Activated CD4-positive, alpha-beta T cell treated with anti-CD3 and anti-CD28 coated beads, Interleukin-10, Interleukin-2, amounts not matched to agents 100 ng/mL and 50 ng/mL, durations not matched to agents 16 hours and 8 hours (primary cell): ENCODE measurements at regions not wholly inside any gene's neighbourhood (a gene's known extent, or its start where the extent isn't known, plus 50 kb on each side); places are given as distances from the start of the nearest gene placed in this dataset.
"Not testable (repeated sequence)": the region's sequence is repeated elsewhere in the genome, so short reads cannot be mapped to it uniquely, and the experiment has no call there.

ENCODE experiments used
- DNase-seq: peaks from one replicate; pipeline ENCODE4 v3.0.0-alpha.2; 2020

DNA sequence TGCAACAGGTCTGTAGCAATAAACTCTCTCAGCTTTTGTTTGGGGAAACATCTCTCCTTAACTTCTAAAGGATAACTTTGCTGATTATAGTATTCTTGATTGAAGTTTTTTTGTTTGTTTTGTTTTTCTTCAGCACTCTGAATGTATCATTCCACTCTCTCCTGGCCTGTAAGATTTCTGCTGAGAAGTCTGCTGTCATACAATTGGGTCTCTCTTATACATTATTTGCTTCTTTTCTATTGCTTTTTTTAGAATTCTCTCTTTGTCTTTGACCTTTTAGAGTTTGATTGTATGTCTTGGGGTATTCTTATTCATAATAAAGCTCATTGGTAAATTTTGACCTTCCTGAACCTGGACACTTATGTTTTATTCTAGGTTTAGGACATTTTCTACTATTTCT is 386.3 kb downstream of the MRPL39 start:
- no peak for DNase-seq

DNA sequence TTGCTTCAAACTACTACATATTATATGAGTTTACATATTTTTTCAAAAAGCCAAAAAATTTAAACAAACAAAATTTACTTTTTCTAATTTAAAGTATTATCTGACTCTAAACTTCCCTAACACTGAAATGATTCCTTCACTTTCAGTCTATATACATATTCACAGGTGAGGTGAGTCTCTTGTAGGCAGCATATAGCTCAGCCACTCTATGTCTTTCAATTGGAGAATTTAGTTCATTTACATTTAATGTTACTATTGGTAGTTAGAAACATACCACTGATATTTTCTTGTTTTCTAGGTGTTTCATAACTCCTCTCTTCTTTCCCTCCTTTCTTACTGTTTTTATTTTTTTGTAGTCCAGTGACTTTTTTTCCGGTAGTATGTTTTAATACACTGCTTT is 387.1 kb downstream of the MRPL39 start:
- no peak for DNase-seq

DNA sequence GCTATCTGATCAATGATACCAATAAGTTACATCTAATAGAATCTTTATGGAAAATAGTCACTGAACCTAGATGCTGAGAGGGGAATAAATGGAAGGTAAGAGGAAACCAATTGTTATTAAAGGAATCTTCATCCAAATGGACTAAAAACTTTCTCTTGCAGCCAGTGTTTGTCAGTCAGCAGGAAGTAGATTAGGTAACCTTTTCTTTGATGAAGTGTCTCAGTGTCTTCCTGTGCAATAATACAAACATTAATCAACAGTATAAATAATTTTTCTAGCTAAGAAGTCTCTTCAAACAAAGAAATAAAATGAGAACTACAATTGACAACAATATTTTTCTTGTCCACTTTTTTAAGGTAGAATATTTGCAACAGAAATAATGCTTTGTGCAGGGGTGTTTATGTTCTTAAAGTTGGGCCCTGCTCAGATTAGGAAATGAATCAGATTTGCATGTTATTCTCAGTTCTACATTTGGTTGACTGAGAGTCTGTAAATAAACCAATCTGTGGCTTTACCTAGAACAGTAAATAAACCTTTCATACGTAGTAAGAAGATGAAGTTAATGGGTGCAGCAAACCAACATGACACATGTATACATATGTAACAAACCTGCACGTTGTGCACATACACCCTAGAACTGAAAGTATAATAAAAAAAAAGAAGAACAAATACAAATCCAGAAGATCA is 391.4 kb downstream of the MRPL39 start:
- DNase-seq: no peak

DNA sequence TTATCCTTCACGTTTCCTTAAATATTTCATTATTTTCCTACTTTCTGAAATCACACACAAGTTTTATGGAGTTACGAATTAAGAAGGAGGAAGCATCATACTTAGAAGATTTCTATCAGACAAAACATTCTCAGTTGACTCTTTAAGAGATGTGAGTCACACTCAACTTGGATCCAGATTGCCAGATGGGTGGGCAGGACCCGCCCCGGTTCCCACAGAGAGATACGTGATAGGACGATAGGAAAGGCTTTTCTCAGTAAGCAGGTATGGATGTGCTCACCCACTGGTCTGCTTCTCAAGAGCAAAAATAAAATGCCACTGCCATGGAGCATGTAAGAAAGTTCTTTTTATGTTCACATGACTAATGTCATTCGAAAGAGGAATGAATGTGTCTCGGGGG is 392.6 kb downstream of the MRPL39 start:
- no peak for DNase-seq

DNA sequence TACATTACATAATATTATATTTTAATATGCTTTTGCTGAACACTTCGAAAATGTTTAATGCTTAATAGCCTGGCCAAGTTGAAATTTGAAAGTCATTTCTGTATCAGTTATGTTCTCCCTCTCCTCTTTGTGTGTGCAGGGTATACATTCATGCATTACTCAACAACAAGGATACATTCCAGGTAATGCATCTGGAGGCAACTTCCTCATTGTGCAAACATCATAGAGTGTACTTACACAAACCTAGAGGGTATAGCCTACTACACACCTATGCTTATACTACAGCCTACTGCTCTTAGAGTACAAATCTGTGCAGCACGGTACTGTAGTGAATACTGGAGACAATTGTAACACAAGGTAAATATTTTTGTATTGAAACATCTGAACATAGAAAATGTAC is 407.3 kb downstream of the MRPL39 start:
- no peak for DNase-seq

DNA sequence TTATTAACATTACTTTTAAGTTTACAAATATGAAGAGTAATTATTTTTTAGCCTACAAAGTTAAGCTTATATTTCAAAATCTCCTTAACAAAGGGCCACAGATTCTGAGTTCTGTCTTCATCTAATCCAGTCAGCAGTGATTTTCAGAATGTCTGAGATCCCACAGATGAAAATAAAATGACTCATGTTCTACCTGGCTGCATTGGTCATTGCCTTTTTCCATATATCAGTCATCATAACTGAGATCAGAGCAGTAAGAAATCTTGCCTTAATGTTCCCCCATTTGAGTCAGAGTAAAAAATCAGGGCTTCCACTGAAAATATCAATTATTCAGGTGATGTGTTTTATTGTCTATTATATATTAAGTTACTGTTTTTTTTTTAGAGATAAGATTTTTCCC is 416.1 kb downstream of the MRPL39 start:
- peak; percentile 61 for DNase-seq

DNA sequence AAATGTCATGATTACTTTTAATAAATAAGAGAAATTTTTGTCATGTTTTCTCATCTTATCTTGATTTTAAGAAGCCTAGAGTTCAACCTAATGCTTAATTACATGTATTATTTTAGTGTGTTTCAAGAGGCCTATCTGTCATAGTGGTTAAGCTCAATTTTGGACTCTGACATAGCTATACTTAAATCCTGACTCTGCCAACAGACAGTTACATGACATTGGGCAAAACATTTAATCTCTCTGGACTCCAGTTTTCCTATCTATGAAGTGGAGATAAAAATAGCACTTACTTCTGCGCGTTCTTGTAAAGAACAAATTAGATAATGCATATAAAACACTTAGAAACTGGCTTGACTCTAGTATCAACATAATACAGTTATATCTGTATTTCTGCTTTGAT is 417.8 kb downstream of the MRPL39 start:
- DNase-seq: no peak

DNA sequence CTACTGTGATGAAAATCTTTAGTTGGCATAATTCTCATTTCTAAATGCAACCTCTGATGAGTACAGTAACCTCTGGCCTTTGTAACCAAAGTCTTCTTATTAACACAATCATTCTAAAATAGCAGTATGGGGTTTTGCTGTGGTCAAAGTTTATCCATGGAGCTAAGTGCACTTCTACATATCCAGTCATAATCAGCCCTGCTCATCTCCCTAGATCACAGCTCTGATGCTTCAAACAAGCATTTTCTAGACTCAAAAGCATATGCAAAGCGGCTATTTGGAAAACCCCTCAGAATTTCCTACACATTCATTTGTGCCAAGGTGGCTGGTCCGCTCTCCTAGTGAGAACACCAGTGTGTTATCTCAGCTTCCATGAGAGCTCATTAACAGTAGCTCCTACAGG is 418.6 kb downstream of the MRPL39 start:
- DNase-seq: peak; percentile 63

DNA sequence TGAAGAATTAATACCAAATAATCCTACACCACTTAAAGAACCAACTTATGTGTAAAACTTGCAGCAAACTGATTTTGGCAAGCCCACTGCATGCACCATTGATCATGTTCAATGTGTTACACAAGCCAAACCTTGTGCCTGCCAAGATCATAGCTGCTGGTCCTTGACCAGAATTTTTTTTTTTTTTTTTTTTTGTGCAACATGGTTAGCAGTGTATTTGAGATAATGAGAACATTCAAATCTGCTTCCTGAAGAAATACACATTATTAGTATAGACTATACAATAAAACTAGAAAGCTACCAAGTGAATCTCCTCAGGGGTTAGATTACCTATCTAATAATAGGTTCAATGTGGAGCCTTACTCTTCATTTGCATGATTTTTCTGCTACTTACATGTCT is 421.0 kb downstream of the MRPL39 start:
- DNase-seq: no peak

DNA sequence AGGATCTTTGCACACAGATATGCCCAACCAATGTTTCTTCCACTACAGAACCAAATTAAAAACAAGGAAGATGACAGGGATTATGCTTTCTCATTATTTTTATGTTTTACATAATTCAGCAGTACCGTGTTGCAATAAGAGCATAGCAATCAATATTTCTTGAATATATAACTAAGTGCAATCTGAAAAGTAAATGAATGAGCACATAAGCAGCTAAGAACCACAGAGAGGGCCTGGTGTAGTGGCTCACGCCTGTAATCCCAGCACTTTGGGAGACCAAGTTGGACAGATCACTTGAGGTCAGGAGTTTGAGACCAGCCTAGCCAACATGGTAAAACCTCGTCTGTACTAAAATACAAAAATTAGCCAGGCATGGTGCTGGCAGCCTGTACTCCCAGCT is 423.7 kb downstream of the MRPL39 start:
- DNase-seq: no peak

DNA sequence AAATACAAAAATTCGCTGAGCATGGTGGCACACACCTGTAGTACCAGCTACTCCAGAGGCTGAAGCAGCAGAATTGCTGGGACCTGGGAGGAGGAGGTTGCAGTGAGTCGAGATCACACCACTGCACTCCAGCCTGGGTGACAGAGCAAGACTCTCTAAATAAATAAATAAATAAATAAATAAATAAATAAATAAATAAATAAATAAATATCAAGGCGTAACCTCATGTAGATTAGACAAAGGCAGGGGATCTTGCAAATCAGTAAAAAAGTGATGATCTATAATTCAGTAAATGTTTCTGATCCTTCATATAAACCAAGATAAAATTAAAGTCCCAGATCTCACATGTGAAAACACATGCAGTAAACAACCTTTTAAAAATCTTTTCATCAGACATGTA is 425.6 kb downstream of the MRPL39 start:
- DNase-seq: not testable (repeated sequence)

DNA sequence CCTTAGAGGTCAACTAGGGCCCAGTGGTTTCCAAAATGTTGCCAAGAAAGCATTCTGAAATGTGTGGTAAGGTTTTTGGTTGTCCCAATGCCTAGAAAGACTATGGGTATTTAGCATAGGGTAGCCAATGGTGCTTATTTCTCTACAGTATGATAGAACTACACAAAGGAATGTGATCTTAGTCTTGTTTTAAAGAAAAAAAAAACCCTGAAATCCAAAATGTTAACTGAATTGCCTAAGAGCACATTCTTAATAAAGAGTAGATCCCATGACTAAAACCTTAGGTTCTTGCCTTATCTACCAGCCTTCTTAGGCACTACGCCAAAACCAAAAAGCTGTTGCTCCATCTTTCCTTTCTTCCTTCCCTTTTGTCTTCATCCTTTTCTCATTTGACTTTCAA is 428.2 kb downstream of the MRPL39 start:
- no peak for DNase-seq

DNA sequence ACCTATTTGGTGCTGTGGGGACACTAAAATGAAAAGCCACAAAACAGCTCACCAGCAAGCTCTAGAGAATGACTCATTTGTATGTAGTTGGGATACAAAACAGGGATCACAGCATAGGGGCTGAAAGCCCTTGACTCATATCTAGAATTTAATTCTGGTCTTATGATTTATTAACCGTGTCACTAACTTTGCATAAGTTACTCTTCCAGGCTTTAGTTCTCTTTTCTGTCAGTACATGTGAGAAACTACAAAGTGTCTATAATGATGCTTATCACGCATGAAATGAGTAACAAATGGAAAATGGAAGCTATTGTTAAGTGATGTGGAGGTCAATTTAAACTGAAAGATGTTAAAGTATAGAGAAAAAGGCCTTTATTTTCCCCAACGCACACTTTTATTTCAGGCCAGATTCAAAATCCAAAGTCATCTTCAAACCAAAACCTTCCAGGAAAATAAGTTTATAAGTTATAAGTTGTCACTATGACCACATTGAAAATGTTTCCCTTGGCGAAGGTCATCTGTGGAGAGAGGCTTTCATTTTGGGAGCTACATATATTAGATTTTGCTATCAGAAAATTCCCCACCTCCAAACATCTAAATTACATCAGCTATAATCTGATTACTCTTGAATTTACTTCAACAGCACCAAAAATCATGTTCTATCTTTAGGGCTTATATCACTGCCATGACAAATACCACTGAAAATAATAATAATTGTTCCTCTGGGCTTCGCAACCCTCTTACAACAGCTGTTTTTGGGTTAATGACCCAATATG is 430.5 kb downstream of the MRPL39 start:
- DNase-seq: peak; percentile 64

DNA sequence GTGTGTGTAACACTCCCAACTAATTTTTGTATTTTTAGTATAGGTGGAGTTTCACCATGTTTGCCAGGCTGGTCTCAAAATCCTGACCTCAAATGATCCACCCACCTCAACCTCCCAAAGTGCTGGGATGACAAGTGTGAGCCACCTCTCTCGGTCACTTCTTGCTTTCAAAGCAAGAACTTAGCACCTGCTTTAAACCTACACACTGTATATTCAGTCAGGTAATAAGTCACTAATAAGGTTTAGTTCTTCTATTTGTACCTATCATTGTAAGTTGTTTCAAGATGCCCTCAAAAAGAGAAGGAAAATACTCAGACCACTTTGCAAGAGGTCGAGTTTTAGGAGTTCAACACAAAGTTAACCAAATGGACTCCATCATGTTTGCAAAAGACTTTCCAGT is 431.3 kb downstream of the MRPL39 start:
- DNase-seq: no peak

DNA sequence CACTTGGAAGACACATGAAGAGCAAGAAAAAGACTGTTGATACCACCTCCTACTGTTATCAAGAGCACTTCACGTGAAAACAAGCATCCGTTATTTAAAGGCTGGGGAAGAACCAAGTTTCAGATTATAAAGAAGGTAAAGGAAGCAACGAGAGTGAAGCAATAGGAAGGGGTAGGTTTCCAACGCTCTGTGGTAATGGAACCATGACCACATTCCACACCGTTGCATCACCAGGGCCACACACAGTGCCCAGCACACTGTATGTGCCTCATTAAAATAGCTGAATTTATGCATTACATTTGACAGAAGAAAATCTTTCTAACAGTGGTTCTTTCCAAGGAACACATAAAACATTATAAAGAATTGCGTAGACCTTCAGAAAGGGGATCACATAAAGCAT is 435.8 kb downstream of the MRPL39 start:
- no peak for DNase-seq

DNA sequence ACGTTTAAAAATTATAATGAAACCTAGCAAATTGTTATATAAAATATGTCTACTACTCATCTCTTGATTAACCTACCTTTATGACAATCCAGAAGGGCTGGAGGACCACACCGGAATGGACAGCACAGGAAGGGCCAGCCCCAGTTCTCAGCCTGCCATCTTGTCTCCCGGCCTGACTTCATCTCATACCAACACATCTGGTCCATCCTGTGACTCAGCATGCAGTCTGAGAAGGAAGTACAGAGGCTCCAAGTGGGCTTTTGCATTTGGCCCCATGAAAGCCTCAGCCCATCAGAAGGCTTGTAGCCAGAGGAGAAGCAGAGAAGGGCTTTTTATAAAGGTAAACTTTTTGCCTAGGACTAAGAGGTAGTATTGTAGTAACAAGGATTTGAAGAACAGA is 436.6 kb downstream of the MRPL39 start:
- no peak for DNase-seq

DNA sequence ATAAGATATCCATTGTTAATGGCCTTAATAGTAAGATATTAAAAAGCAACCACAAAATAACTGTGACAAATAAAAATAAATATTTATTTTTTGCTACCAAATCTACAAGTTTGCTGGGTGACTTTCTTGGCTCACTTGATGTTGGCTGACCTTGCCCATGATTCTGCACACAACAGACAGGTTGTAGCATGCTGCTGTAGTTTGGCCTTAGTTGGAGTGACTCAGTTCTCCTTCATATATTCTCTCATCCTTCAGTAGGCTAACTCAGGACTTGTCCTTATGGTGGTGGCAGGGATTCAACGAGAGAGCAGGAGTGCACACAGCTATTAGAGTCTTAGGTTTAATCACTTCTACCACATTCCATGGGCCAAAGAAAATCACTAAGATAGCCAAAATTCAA is 437.9 kb downstream of the MRPL39 start:
- no peak for DNase-seq

DNA sequence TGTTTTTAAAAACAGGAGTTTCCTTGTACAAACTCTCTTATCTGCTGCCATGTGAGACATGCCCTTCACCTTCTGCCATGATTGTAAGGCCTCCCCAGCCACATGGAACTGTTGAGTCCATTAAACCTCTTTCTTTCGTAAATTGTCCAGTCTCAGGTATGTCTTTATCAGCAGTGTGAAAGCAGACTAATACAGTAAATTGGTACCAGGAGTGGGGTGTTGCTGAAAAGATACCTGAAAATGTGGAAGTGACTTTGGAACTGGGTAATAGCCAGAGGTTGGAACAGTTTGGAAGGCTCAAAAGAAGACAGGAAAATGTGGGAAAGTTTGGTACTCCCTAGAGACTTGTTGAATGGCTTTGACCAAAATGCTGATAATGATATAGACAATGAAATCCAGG is 440.4 kb downstream of the MRPL39 start:
- DNase-seq: not testable (repeated sequence)

DNA sequence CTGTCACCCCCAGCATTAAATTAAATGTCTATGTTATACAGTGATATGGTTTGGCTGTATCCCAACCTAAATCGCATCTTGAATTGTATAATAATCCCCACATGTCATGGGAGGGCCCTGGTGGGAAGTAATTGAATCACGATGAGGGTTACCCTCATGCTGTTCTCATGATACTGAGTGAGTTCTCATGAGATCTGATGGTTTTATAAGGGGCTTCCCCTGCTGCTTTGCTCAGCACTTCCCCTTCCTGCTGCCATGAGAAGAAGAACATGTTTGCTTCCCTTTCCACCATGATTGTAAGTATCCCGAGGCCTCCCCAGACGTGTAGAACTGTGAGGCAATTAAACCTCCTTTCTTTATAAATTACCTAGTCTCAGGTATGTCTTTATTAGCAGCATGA is 445.7 kb downstream of the MRPL39 start:
- no peak for DNase-seq

DNA sequence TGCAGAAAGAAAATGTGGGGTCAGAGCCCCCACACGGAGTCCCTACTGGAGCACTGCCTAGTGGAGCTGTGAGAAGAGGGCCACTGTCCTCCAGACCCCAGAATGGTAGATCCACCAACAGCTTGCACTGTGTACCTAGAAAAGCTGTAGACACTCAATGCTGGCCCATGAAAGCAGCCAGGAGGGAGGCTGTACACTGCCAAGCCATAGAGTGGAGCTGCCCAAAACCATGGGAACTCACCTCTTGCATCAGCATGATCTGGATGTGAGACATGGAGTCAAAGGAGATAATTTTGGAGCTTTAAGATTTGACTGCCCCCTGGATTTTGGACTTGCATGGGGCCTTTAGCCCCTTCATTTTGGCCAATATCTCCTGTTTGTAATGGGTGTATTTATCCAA is 452.3 kb downstream of the MRPL39 start:
- DNase-seq: not testable (repeated sequence)

DNA sequence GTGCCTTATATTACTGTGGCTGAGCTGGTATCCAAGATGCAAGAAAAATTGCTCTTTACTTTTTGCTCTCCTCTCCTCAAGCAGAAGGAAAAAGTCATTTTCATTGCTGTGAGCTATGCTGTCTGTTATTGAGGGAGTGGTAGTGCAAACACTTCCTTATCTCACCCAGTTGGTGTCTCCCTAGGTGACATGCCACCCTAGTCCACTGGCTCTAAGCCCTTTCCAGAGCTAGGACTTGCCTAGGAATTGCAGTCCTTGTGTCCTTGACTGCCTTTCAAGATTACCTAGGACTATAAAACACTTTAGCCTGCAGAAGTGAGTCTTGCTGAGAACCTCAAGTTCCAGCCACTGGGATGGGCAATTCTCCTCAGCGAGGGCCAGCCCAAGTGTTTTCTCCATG is 458.3 kb downstream of the MRPL39 start:
- DNase-seq: no peak

DNA sequence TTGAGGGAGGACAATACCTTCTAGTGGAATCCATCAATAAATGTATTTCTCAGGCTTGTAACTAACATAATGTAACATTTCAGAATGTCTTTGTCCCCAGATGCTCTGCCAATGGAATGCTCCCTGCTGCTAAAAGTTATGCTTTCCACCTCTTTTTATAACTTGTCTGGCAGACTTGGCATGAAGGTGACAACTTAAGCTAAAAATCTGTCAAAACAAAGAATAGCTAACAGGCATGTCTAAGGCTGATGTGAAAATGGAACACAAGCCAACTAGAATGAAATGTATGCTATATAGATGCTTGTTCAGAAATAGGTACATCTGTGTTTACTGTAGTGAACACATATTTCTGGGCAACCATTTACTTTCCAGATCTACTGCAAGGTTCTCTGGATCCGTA is 467.9 kb downstream of the MRPL39 start:
- DNase-seq: no peak

DNA sequence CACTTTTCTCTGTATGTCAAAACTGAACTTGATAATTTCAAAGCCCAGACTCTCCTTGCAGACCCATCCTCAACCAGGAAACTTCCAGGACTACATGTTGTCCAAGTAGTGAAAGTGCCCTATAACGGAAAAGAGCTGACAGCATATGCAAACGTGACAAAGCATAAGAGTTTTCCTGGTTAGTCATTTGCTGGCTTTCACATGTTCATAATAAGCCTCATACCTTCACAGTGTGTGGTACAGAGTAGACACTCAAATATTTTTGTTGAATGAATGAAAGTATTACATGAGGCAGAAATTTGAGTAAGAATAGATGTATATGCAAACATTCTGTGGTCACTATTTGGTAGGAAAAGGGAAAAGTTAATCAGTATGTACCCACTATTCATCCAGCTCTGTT is 473.3 kb downstream of the MRPL39 start:
- peak; percentile 1 for DNase-seq

DNA sequence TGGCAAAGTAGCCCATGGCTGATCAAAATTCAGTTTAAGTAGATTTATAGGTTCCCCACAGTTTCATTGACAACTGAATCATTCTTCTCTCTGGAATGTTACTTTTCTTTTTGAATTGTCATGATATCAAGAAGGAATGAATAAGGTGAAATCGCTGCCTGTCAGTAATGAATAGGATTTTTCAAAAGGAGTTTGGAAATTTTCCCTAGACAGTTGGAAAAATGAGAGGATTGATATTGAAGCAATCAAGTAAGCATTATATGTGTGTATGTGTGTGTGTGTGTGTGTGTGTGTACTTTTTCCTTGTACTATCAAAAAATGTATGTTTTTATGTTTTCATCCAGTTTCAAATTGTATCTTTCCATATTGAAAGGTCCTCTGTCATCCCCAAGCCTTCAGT is 479.5 kb downstream of the MRPL39 start:
- no peak for DNase-seq

DNA sequence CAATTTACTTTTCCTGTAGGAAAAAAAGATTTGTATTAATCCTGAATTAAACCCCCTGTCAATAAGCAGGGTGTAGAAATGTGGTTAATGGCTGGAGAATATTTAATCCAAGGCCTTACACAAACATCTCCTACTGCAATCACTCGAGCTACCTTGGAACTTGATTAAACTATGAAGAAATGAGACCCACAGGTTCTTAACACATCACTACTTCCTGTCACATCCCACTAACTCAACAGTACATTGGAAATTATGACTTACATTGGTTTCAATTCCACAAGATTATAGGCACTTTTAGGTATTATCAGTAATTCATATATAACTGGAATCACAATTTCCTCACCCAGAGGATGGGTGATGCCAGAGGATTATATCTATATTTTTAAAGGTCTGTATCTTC is 480.3 kb downstream of the MRPL39 start:
- no peak for DNase-seq
